GM18520 (cell line): ENCODE measurements at regions not wholly inside any gene's neighbourhood (a gene's known extent, or its start where the extent isn't known, plus 50 kb on each side); places are given as distances from the start of the nearest gene placed in this dataset.
"Not testable (repeated sequence)": the region's sequence is repeated elsewhere in the genome, so short reads cannot be mapped to it uniquely, and the experiment has no call there.

ENCODE experiments used
- ATAC-seq: cut with Tn5 transposase; IDR thresholded peaks from one replicate; pipeline ENCODE4 v1.9.1; 2021; ENCODE audit not compliant: unreplicated experiment

GRCh38 chr21:32096411-32096810, 182.4 kb downstream of the MIS18A start:
- no peak for ATAC-seq

- no peak for ATAC-seq
These were observed 184.0 kb downstream of the MIS18A start for GRCh38 chr21:32094804-32095203.

- ATAC-seq = no peak
These were observed 185.0 kb downstream of the MIS18A start for GRCh38 chr21:32093646-32094462.

DNA sequence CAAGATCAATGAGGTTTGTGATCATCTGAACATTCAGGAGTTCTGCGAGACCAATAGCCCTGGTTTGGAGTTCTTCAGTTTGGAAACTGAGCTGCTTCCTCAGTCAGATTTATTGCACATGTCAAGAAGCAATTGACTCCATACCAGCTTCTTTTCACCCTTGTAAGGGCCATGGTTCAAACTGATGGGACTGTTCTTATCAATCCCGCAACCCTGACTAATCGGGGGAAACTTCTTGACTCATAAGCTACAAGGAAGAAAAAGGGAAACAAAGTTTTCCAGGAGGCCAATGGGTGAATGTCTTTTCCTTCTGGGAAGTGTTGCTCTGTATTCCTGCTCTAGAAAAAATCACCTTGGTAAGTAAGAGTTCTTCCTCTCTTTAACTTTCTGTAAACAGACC, 187.9 kb downstream of the MIS18A start:
- ATAC-seq = no peak

- ATAC-seq = no peak
These were observed 189.1 kb downstream of the MIS18A start for GRCh38 chr21:32089766-32090165.

- ATAC-seq = no peak
These were observed 190.4 kb downstream of the MIS18A start for GRCh38 chr21:32088471-32088870.

DNA sequence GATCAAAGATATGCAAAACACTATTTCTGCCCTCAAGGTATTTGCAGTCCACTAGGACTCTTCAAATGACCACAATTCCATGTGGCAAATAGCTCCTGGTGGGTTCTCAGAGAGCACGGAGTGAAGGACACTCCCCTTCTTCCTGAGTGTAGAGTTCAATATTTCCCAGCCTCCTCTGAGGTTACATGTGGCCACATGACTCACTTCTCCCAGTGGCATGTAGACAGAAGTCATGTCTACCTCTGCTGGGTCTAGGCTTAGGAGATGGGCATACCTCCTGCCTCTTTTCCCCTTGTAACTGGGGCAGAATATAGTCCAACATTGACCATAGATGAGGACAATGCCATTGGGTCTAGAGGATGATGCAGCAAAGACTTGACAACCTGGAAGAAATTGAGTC, 191.4 kb downstream of the MIS18A start:
- ATAC-seq = no peak

- ATAC-seq = no peak
These were observed 195.7 kb downstream of the MIS18A start for GRCh38 chr21:32083197-32083596.

GRCh38 chr21:32082466-32082865, 196.4 kb downstream of the MIS18A start:
- no peak for ATAC-seq

DNA sequence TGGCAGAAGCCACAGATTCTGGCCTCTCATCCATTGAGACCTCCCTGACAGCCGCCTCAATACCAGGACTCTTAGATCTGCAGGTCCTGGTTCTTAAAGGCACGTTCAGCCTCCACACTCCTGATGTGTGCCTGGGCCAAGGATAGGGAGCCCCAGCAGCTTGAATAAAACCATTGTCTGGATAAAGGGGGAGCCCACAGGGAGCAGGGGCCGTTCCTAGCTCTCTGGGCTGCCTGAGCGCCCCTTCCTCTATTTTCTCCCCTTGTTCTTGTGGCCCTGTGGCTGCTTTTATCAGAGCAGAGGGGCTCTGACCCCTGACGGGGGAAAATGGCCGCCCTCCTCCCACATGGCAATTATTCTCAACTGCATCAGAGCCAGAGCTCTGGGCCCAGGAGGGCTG, 200.8 kb downstream of the HUNK start:
- ATAC-seq = no peak

GRCh38 chr21:32073190-32073589, 200.4 kb downstream of the HUNK start:
- ATAC-seq = no peak

- ATAC-seq = not testable (repeated sequence)
These were observed 198.8 kb downstream of the HUNK start for GRCh38 chr21:32071620-32072019.

DNA sequence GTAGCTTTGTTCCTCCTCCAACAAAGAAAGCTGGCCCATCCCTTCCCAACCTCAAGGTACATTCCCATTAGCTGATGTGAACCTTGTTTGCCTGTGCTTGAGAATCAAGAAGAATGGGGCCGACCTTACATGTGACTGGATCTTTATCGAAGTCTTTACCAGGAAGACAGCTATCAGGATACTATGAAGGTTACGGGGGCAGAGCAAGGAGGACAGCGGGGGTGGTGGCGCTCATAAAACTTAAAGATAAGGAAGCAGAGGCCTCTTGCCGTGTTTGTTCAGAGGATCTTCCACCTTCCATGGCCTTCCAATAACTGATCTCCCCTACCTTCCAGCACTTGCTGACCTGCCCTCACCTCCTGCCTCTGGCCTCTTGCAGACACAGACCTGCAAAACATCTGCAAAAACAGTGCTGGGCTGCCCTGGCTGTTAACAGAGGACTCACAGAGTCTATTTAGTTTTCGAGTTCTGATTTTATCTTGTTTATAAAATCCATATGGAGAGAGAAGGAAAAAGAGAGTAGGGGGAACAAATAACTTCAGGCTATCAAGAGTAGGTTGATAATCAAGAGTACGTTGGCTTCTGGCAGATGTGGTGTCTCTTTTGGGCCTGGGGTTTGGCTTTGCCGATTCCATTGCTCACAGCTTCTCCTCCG, 198.0 kb downstream of the HUNK start:
- ATAC-seq = no peak

- ATAC-seq = no peak
These were observed 197.3 kb downstream of the HUNK start for GRCh38 chr21:32070126-32070525.

DNA sequence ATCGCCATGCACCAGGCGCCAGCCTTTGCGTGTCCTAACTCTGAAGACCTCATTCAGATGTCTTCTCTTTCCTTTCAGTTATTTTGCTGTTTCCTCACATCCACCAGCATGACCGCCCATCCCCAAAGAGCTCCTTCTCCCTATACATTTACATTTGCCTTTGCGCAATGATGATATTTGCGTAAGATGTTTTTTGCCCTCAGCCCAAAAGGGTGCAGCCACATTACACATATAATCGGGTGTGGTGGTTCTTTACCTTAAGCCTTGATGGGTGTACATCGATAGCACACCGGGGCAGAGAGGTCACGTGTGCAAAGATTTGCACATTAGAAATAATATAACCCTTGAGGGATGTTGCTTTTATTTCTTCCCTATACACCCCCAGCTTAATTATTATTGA, 192.8 kb downstream of the HUNK start:
- ATAC-seq = no peak

GRCh38 chr21:32064281-32064910, 191.6 kb downstream of the HUNK start:
- no peak for ATAC-seq

DNA sequence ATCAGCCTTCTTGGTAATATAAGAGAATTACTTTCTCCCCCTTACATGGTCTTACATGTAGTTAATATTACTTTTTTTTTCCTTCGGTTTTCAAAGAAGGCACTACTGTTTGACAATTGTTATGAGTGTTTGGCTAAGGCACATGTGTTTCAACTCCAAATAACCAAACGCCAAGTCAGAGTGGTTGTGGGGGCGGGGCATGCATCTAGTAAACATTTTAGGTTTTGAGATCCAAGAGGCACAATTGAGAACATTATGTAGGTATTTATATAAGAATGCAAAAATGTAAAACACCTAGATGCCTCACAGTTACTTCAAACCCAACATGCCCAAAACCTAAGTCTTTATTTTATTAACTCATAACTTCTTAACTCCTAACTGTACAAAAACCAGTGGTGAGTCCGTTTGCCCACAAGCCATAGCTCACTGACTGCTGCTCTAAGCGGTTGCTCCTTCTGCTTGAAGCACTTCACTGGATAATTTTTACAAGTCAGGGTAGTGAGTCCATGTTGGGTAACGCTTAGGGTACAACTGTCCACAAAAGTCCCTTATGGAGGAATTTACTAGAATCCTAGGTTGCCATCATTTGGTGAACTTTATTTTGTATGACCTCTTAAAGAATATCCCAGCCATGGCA, 189.9 kb downstream of the HUNK start:
- no peak for ATAC-seq

GRCh38 chr21:32061729-32062128, 188.9 kb downstream of the HUNK start:
- ATAC-seq = no peak

DNA sequence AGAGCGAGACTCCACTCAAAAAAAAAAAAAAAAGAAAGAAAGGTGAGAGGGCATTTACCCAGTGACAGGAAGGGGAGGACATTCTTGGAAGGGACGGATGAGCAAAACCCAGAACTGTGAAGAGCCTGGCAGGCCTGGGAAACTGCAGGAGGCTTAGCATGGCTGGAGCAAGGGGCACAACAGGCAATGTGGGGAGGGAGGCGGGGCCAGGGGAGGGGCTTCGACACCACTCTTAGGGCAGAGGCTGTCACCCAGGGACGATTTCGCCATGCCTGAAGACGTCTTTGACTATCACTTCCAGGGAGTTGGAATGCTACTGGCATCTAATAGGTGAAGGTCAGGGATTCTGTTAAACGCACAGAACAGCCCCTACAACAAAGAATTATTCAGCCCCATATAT, 184.0 kb downstream of the HUNK start:
- ATAC-seq = no peak

DNA sequence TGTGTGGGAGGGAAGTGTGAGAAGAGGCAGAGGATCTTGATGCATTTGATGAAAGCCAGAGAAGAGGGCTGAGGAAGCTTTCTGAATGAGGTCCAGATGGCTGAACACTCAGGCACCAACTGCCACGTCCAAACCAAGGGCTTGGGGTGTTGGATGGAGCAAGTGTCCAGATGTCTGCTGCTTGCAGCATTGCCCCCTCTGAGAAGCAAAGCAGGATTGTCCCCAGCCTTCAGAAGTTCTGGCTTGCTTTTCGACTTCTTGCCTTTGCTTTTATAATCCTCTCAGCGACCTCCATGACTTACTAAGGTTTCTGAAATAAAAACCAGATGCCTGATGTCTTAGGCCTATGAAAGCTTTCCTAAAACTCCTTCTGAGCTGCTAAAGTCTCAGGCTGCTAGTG, 182.5 kb downstream of the HUNK start:
- no peak for ATAC-seq
